IPS DF 4.7 (cell line): ENCODE measurements at regions not wholly inside any gene's neighbourhood (a gene's known extent, or its start where the extent isn't known, plus 50 kb on each side); places are given as distances from the start of the nearest gene placed in this dataset.

Experiments used
- DNase-seq: peaks from one replicate; pipeline ENCODE4 v3.0.0-alpha.2; 2013; ENCODE audit warnings: low spot score; ENCODE audit errors: extremely low read depth

- DNase-seq, result no peak
Measured at GRCh38 chr16:73322856-73323255, 274.9 kb upstream of the ZFHX3 start.

- DNase-seq, result no peak
Measured at GRCh38 chr16:73321853-73322252, 273.9 kb upstream of the ZFHX3 start.

DNA sequence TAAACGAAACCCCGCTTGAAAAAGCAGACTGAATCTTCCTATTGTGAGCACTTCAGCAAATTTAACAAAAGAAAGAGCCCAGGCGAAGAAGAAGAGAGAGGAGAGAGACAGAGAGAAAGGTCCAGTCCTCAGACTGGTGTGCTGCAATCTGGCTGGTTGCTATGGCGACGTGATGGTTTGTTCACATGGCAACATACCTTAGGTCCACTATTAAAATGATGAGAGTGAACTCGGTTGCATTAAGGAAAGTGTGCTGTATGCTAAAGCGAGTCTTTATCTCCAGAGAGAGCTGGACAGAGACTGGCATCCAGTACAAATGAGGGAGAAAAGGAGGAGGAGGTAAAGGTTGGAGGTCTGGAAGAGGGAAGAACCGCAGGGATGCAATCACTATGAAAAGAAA is 271.8 kb upstream of the ZFHX3 start:
- no peak for DNase-seq

DNA sequence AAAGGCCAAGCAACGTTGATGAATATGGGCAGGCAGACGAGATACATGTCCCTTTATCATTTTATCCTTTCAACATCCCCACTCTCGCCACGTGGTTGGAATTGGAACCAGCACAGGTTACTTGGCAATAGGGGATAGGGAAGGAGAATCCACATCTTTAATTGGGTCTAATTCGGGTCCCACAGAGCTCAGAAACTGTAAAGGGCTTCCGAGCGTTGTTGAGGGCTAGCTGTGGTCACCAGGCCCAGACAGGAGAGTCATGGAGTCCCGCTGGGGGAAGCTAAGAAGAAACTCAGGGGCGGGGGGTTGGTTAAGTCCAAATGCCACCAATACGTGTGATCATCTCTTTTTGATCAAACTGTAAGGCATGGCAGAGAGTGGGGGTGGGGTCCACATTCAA is 271.3 kb upstream of the ZFHX3 start:
- no peak for DNase-seq

DNA sequence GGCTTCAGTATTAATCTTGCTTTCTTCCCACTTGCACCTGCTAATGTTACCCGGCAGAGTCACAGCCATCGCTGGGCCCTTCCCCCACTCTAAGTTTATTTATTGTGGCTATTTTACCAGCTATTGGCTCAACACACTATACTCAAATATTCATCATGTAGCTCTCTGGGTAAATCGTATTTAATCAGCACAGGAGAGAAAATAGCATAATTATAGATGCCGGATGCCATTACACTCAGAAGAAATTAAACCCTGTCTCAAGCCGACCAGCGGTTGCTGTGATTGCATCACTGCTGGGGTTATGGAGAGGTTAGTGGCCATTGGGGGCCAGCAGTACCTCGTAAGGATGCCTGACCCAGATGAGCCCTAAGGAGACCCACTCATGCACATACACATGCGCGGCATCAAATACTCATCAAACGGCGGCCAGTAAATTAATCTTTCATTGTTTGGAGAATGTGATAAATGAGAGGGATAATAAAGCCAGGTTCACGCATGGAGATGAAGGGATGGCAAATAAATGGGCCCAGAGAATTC is 269.5 kb upstream of the ZFHX3 start:
- no peak for DNase-seq

DNA sequence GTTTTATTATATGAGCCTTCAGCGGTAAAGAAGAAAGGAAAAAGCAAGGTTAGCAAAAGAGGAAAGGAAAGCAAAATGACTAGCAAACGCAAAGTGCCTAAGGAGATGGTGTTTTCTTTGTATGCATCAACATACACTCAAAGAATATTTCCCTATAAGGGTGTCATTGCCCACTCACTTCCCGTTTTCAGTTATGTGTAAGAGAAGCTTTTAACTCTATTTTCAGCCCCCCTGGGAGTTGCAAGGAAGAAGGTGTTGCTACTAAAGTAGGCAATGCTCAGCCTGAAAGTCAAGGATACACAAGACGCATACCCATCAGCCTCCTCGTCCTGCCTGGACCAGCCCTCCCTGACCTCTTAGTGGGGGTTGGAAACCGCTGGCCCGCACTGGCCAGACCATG is 267.7 kb upstream of the ZFHX3 start:
- no peak for DNase-seq

DNA sequence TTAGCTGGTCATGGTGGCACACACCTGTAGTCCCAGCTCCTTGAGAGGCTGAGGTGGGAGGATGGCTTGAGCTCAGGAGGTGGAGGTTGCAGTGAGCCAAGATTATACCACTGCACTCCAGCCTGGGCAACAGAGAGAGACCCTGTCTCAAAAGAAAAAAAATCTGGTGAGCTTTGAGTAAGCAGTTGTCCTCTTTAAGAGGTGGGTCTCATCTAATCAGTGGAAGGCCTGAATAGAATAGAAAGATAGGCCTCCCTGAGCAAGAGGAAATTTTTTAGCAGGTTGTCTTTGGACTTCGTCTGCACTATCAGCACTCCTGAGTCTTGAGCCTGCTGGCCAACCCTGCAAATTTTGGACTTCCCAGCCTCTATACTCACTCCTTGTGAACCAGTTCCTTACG is 266.0 kb upstream of the ZFHX3 start:
- DNase-seq, result no peak

DNA sequence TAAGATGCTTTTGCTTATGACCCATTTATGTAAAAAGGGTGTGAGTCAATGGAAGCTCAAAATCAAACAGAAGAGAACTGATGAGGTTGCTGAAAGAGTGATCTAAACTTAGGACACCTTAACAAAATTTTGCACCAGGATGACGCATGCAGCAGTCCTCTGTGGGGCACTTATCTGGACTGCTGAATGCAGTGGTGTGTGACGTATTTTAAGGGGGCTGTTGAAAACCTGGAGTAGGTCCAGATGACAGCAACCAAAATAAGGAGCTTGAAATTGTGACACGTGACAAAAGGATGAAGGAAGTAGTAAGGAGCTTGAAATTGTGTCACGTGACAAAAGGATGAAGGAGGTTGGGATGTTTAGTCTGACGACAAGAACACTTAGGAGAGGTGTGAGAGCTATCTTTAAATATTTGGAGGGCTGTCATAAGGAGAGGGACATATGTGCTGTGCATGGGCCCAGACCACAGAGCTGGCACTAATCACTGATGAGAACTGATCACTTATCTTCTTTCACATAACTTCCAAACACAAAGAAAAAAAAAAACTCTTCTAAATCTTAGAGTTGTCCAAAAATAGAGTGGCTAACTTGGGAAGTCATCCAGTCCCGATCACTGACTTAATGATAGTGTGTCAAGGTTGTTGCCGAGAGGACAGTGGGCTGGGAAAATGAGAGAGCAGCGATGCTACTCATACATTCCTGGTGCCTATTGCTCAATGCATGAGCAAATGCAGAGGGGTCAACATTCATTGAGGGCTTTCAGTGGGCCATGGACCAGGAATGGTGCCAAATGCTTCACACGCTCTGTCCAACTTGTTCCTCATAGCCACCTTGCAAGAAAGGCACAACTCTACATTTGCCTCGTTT is 264.2 kb upstream of the ZFHX3 start:
- no peak for DNase-seq

DNA sequence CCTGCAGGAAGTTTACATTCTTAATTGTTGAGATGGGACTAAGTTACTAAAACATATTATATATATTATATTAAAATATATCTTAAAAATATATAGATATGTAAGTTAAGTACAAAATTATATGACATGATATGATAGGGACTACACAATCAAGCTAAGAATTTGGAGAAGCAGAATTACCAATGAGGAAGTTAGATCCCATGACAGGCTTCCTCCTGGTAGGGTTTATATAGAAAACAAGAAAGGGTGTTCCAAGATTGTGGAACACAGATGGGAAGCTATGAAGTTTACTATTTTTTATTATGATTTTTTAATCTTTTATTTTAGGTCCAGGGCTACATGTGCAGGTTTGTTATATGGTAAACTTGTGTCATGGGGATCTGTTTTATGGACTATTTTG is 260.8 kb upstream of the ZFHX3 start:
- no peak for DNase-seq

DNA sequence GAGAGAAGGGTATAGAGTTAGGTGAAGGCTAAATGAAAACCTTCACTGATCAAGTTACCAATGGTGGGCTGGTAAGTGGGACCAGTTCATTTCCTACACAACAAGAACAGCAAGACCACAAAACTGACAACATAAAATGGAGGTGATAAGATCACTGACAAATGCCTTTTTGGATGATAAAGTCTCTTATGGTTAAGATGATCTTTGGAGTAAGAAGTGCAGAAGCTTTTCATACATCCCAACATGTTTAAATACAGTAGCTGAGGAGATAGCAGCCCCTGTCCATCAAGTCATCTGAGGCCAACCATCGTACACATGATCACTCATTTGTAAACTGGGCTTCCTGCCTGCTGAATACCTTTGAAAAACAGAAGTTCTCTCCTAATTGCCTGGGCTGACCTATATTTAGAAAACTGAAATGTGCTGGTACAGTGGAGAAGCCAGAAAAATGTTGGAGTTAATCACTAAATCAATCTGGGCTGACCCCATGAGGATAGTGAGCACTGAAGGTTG is 259.0 kb upstream of the ZFHX3 start:
- DNase-seq, result no peak

GRCh38 chr16:73304008-73304774 is 256.3 kb upstream of the ZFHX3 start:
- DNase-seq, result no peak

DNA sequence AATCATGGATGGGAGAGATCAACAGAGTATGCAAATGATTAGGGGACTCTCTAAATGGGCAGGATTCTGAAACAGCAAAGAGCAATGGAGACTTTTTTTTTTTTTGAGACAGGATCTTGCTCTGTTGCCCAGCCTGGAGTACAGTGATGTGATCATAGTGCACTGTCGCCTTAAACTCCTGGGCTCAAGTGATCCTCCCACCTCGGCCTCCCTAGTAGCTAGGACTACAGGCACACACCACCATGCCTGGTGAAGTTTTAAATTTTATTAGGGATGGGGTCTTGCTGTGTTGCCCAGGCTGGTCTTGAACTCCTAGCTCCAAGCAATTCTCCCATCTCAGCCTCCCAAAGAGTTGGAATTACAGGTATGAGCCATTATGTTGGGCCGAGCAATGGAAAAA is 255.0 kb upstream of the ZFHX3 start:
- no peak for DNase-seq

DNA sequence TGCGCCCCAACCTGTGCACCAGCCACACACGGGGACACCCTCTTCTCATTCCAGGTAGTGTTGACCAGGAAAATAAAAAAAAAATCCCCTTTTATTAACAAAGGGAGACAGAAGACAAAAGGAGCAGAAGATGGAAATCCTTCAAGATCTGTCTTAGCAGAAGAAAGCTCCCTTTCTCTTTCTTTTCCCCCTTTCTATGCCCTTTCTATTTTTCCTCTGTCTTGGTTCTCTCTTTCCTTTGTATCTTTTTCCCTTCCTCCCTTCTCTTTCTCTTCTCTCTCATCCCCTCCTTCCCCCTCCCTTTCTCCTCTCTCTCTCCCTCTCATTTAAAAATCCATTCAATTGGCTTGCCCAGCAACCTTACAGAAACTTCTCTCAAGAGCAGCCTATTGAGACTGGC is 254.1 kb upstream of the ZFHX3 start:
- DNase-seq, result no peak

GRCh38 chr16:73299346-73299745 is 251.4 kb upstream of the ZFHX3 start:
- DNase-seq, result no peak

DNA sequence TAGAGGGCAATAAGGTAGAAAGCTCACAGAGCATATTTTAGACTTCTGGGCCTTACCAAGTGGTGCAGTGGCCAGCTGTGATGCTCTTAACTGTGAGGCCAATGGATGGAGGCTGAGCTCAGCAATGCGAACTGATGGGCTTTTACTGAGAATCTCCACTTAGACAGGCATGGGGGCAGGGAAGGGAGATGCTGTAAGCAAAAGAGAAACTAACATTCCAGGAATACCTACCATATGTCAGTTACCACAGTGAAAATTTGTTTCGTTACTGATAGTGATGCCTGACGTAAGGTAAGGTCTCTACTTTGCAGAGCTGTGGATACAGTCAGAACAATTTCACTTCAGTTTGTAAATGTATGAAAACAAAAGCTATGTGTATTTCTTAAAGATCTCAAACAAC is 250.6 kb upstream of the ZFHX3 start:
- peak; percentile 5 for DNase-seq

DNA sequence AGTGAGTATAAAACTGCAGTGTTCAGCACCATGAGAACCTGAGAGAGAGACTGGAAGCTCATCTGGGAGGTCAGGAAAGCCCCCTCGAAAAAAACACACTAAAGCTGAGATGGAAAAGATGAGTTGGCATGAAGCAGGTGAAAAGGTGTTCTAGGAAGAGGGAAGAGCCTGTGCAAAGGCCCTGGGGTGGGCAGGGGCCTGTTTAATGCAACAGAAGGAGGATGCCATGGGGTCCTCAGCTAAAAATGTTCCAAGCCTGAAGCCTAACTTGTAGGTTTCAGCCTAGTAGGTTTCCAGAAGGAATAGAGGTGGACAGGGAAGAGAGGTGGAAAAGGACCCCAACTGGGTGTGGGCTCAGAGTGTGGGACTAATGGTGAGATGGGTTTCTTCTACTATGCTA is 242.3 kb upstream of the ZFHX3 start:
- DNase-seq, result no peak

GRCh38 chr16:73289232-73289631 is 241.3 kb upstream of the ZFHX3 start:
- no peak for DNase-seq

DNA sequence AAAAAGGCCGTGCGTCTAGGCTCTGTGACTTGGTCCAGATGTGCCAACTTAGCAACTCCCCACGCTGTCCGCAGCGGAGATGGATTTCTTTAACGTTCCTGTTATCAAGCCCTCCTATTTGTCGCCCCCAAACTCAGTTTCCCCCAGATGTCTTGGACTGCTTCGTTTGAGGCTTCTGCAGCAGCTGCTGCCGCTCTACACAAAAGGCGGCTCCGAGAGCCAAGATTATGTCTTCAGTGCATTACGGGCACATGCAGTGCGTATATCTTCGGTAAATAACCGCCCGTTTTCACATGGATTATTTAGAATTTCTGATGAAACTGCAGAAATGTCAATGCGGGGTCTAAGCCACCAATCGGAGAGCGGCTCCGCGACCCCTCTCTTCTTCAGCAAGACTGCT is 240.6 kb upstream of the ZFHX3 start:
- DNase-seq, result no peak

DNA sequence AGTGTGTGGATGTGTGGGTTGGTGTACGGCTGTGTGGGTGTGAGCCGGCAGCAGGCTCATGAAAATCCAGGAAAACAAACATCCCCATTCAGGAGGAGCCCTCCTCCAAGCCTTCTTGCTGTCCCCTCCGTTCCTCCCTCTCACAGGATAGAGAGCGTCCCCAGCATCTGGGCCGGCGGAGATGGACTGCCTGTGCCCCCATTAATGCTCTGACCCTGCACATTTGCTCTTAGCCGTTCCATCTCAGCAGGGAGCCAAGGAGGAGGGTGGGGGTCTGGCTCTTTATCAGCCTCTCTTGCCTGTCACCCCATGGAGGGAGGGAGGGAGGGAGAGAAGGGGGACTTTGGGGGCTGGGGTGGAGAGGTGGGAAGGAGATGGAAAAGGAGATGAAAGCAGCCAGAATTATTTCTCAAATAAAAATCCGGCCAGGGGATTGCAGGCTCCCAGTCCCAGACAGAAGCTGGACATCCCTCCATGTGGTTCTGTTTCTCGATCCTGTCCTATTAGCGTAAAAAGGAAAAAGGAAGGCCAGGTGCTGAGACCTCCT is 240.0 kb upstream of the ZFHX3 start:
- no peak for DNase-seq

DNA sequence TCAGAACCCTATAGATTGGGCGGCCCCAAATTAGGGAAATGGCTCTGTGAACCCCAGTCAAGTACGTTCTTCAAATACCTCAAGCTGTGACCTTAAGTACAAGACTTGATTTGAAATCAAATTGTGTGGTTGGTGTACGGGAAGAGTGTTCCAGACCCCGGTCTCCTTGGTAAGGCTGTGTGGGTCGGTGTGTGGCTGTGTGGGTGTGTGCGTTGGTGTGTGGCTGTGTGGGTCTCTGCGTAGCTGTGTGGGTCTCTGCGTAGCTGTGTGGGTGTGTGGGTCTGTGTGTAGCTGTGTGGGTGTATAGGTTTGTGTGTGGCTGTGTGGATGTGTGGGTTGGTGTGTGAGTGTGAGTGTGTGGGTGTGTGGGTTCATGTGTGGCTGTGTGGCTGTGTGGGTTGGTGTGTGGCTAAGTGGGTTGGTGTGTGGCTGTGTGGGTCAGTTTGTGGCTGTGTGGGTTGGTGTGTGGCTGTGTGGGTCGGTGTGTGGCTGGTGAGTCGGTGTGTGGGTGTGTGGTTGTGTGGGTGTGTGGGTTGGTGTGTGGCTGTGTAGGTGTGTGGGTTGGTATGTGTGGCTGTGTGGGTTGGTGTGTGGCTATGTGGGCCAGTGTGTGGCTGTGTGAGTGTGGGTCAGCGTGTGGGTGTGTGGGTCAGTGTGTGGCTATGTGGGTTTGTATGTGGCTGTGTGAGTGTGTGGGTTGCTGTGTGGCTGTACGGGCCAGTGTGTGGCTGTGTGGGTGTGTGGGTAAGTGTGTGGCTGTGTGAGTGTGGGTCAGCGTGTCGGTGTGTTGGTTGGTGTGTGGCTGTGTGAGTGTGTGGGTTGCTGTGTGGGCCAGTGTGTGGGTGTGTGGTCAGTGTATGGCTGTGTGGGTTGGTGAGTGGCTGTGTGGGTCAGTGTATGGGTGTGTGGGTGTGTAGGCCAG is 238.7 kb upstream of the ZFHX3 start:
- no peak for DNase-seq
